Kidney epithelial cell (primary cell): ENCODE measurements at regions not wholly inside any gene's neighbourhood (a gene's known extent, or its start where the extent isn't known, plus 50 kb on each side); places are given as distances from the start of the nearest gene placed in this dataset.
A peak's percentile ranks its signal among the peaks of the same experiment; 100 is the strongest.

Source experiments
- DNase-seq: peaks from one replicate; pipeline ENCODE4 v3.0.0-alpha.2; 2010; ENCODE audit warnings: low read depth
- H3K27me3 ChIP-seq: 2 replicates; pipeline ENCODE4 v1.6.0; 2011; ENCODE audit warnings: low read length; ENCODE audit not compliant: control insufficient read depth, insufficient read depth
- H3K36me3 ChIP-seq: 2 replicates; pipeline ENCODE4 v1.5.1; 2011; ENCODE audit warnings: low read length; ENCODE audit not compliant: control insufficient read depth, insufficient read depth
- H3K4me3 ChIP-seq: 2 replicates; pipeline ENCODE4 v1.5.1; 2011; ENCODE audit warnings: low read depth, mild to moderate bottlenecking, control low read depth, low read length
- CTCF ChIP-seq: IDR thresholded peaks from 2 replicates; pipeline ENCODE4 v1.5.1; 2011; ENCODE audit warnings: mild to moderate bottlenecking, moderate library complexity, low read length, control low read depth, inconsistent platforms; ENCODE audit not compliant: insufficient read depth, poor library complexity, severe bottlenecking

- Histone ChIP-seq H3K27me3 (no peaks in the 10 kb centered on the region), H3K4me3 (no peak overlapping the region), H3K36me3 (no peaks in the 10 kb centered on the region)
- DNase-seq = no peak
- no peak for TF ChIP-seq CTCF
Measured at GRCh38 chr4:148944136-148944838, 502.1 kb upstream of the NR3C2 start.

- Histone ChIP-seq H3K36me3 (no peaks in the 10 kb centered on the region), H3K4me3 (no peak overlapping the region), H3K27me3 (no peaks in the 10 kb centered on the region)
- DNase-seq = no peak
- TF ChIP-seq CTCF = no peak
Measured at GRCh38 chr4:148934926-148935578, 492.8 kb upstream of the NR3C2 start.

GRCh38 chr4:148926276-148927260, 484.4 kb upstream of the NR3C2 start:
- Histone ChIP-seq H3K4me3 (no peak overlapping the region), H3K27me3 (no peaks in the 10 kb centered on the region), H3K36me3 (no peaks in the 10 kb centered on the region)
- peak; percentile 43 for DNase-seq
- no peak for TF ChIP-seq CTCF

GRCh38 chr4:148923881-148924280, 481.7 kb upstream of the NR3C2 start:
- Histone ChIP-seq H3K4me3 (no peak overlapping the region), H3K27me3 (no peaks in the 10 kb centered on the region), H3K36me3 (no peaks in the 10 kb centered on the region)
- DNase-seq = no peak
- TF ChIP-seq CTCF = no peak

- no peaks in the 10 kb centered on the region for H3K36me3 ChIP-seq
- no peak for TF ChIP-seq CTCF
- H3K27me3 ChIP-seq = no peaks in the 10 kb centered on the region
- no peak overlapping the region for H3K4me3 ChIP-seq
- no peak for DNase-seq
Measured at GRCh38 chr4:148922497-148922896, 480.3 kb upstream of the NR3C2 start.
